PC-3 (cell line): ENCODE measurements at regions not wholly inside any gene's neighbourhood (a gene's known extent, or its start where the extent isn't known, plus 50 kb on each side); places are given as distances from the start of the nearest gene placed in this dataset.

Source experiments
- EZH2phosphoT487 ChIP-seq: fragments of 300-600 bp; sonication (generic); IDR thresholded peaks from 2 replicates; pipeline ENCODE4 v1.6.1; 2018; ENCODE audit warnings: mild to moderate bottlenecking, antibody characterized with exemption, low read length, borderline replicate concordance
- TF ChIP-seq, protein P1 (sequence below): fragments of 300-600 bp; sonication (generic); conservative IDR thresholded peaks from 2 replicates; pipeline ENCODE4 v1.5.1; 2017; ENCODE audit warnings: antibody characterized with exemption, low read depth, mild to moderate bottlenecking, low read length

DNA sequence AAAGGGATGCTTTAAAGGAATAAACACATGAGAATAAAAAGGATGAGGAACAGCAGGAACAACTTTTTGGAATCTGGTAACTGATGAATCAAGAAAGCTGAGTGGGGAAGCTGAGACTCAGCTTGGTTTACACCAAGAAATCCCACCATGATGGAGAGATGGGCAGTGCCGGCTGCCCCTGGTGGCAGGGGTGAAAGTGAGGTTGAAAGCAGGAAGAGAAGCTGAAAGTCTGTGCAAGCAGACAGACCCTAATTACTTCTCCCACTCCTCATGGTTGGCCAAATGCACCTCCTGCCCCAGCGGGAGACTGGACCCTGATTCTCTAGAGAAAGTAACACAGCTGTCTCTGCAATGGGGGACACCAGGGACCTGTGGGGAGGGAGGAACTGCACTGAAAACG is 57.6 kb upstream of the NANOS1 start:
- TF ChIP-seq, protein P1, sequence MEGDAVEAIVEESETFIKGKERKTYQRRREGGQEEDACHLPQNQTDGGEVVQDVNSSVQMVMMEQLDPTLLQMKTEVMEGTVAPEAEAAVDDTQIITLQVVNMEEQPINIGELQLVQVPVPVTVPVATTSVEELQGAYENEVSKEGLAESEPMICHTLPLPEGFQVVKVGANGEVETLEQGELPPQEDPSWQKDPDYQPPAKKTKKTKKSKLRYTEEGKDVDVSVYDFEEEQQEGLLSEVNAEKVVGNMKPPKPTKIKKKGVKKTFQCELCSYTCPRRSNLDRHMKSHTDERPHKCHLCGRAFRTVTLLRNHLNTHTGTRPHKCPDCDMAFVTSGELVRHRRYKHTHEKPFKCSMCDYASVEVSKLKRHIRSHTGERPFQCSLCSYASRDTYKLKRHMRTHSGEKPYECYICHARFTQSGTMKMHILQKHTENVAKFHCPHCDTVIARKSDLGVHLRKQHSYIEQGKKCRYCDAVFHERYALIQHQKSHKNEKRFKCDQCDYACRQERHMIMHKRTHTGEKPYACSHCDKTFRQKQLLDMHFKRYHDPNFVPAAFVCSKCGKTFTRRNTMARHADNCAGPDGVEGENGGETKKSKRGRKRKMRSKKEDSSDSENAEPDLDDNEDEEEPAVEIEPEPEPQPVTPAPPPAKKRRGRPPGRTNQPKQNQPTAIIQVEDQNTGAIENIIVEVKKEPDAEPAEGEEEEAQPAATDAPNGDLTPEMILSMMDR, result 0 out of 2 replicates have a peak, but pooled peaks have one; percentile 9
- no peak for TF ChIP-seq EZH2phosphoT487
